Calu3 (cell line): ENCODE measurements at regions not wholly inside any gene's neighbourhood (a gene's known extent, or its start where the extent isn't known, plus 50 kb on each side); places are given as distances from the start of the nearest gene placed in this dataset.

Experiments
- BruUV-seq: library from RNA; stranded (reverse); fragments of 400-500 nt; replicated peaks from 2 replicates; lab custom pipeline; 2021; lab: Mats Ljungman, UMichigan
- CTCF ChIA-PET: fragments of 300-600 bp; sonication (Branson Sonifier 250); formaldehyde crosslinking; loops from one replicate; lab custom pipeline; 2022; ENCODE audit warnings: antibody characterized with exemption; lab: Charles Lee
- DNase-seq: peaks from one replicate; pipeline ENCODE4 v3.0.0; 2022
- H3K27ac Mint-ChIP-seq: one replicate; pipeline ENCODE4 v1.8.0; 2022; ENCODE audit warnings: mixed read lengths; ENCODE audit not compliant: unreplicated experiment
- H3K27me3 Mint-ChIP-seq: one replicate; pipeline ENCODE4 v1.8.0; 2022; ENCODE audit warnings: mixed read lengths; ENCODE audit not compliant: unreplicated experiment
- H3K36me3 Mint-ChIP-seq: one replicate; pipeline ENCODE4 v1.8.0; 2022; ENCODE audit warnings: mild to moderate bottlenecking, moderate library complexity, mixed read lengths; ENCODE audit not compliant: insufficient read depth, unreplicated experiment
- H3K4me1 Mint-ChIP-seq: one replicate; pipeline ENCODE4 v1.8.0; 2022; ENCODE audit warnings: mild to moderate bottlenecking, low read depth, mixed read lengths; ENCODE audit not compliant: unreplicated experiment
- H3K4me3 Mint-ChIP-seq: one replicate; pipeline ENCODE4 v1.8.0; 2022; ENCODE audit warnings: mild to moderate bottlenecking, low read depth, moderate library complexity, mixed read lengths; ENCODE audit not compliant: unreplicated experiment
- H3K9me3 Mint-ChIP-seq: one replicate; pipeline ENCODE4 v1.8.0; 2022; ENCODE audit warnings: low read depth, mixed read lengths; ENCODE audit not compliant: unreplicated experiment
- intact Hi-C: fragments of 100-400 bp; cut with micrococcal nuclease; formaldehyde crosslinking; loops from one replicate; pipeline ENCODE4 v1.10.0; 2022; ENCODE audit not compliant: unreplicated experiment
- TF ChIP-seq, protein P1 (sequence below): fragments of 200-600 bp; IDR thresholded peaks from one replicate; pipeline ENCODE4 v1.8.0; 2022; ENCODE audit warnings: antibody characterized with exemption; ENCODE audit not compliant: unreplicated experiment

DNA sequence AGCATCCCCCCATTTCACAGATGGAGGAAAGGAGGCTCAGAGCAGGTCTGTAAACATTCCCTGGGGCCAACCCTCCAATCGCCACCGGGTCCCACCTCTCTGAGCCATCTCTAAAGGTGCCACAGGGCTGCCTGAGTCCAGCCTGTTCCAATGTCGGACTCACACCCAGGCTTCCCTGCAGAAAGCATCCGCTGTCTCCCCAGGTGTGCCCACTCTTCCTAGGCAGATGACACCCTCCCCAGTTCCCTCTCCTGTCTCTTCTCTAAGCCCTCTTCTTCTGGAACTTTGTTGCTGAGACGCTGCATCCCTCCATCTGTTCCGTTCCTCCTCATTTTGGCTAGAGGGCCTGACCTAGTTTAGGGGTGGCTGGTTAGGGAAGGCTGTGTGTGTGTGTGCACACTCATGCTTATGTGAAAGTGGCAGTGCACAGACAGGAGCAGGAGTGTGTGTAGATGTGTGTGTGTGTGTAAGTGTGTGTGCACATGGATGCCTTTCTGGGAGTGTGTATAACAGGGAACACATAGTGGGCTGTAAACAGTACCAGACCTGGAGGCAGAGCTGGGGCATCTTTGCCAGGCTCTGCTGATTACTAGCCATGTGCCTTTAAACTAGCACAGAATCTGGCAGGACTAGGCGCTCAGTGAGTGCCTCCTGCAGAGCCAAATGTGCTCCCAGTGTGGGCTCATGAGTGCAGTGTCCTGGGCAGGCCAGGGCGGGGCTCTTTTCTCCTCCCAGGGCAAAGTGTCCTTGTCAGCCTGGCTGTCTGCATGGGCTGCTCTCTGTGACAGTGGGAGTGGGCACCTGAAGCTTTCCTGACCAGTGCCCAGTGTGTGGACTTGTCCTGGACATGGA, 77.3 kb upstream of the NECTIN1 start:
- Mint-ChIP-seq H3K36me3 (peaks cover 5% of the 10 kb centered on the region), H3K27ac (no peak overlapping the region), H3K27me3 (peaks cover 86% of the 10 kb centered on the region), H3K4me3 (no peak overlapping the region), H3K9me3 (no peaks in the 10 kb centered on the region), H3K4me1 (no peaks in the 10 kb centered on the region)
- intact Hi-C loops, result no loop called here
- TF ChIP-seq, protein P1, sequence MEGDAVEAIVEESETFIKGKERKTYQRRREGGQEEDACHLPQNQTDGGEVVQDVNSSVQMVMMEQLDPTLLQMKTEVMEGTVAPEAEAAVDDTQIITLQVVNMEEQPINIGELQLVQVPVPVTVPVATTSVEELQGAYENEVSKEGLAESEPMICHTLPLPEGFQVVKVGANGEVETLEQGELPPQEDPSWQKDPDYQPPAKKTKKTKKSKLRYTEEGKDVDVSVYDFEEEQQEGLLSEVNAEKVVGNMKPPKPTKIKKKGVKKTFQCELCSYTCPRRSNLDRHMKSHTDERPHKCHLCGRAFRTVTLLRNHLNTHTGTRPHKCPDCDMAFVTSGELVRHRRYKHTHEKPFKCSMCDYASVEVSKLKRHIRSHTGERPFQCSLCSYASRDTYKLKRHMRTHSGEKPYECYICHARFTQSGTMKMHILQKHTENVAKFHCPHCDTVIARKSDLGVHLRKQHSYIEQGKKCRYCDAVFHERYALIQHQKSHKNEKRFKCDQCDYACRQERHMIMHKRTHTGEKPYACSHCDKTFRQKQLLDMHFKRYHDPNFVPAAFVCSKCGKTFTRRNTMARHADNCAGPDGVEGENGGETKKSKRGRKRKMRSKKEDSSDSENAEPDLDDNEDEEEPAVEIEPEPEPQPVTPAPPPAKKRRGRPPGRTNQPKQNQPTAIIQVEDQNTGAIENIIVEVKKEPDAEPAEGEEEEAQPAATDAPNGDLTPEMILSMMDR, result no peak
- CTCF ChIA-PET, result no interaction called here
- DNase-seq, result no peak
- no TSS peak for BruUV-seq

- H3K27me3 Mint-ChIP-seq, result peaks cover 86% of the 10 kb centered on the region
- no peak overlapping the region for H3K27ac Mint-ChIP-seq
- CTCF ChIA-PET, result no interaction called here
- no TSS peak for BruUV-seq
- no peak overlapping the region for H3K4me3 Mint-ChIP-seq
- DNase-seq, result no peak
- peaks cover 5% of the 10 kb centered on the region for H3K36me3 Mint-ChIP-seq
- no peaks in the 10 kb centered on the region for H3K4me1 Mint-ChIP-seq
- intact Hi-C loops, result no loop called here
- H3K9me3 Mint-ChIP-seq, result no peaks in the 10 kb centered on the region
- TF ChIP-seq, protein P1, result no peak
Measured at GRCh38 chr11:119805663-119806062, 76.7 kb upstream of the NECTIN1 start.

- Mint-ChIP-seq H3K4me3 (no peak overlapping the region), H3K27me3 (peaks cover 85% of the 10 kb centered on the region), H3K36me3 (peaks cover 5% of the 10 kb centered on the region), H3K4me1 (no peaks in the 10 kb centered on the region), H3K27ac (no peak overlapping the region), H3K9me3 (no peaks in the 10 kb centered on the region)
- no peak for DNase-seq
- CTCF ChIA-PET, result no interaction called here
- BruUV-seq, result no TSS peak
- intact Hi-C loops, result no loop called here
- TF ChIP-seq, protein P1, result no peak
Measured at GRCh38 chr11:119804698-119805097, 75.7 kb upstream of the NECTIN1 start.

- TF ChIP-seq, protein P1, result no peak
- Mint-ChIP-seq H3K9me3 (no peaks in the 10 kb centered on the region), H3K36me3 (peaks cover 5% of the 10 kb centered on the region), H3K4me3 (no peak overlapping the region), H3K27me3 (peaks cover 85% of the 10 kb centered on the region), H3K27ac (no peak overlapping the region), H3K4me1 (no peaks in the 10 kb centered on the region)
- no TSS peak for BruUV-seq
- intact Hi-C loops, result no loop called here
- CTCF ChIA-PET, result no interaction called here
- DNase-seq, result no peak
Measured at GRCh38 chr11:119803726-119804294, 74.8 kb upstream of the NECTIN1 start.
